ENCODE measurements at regions not wholly inside any gene's neighbourhood (a gene's known extent, or its start where the extent isn't known, plus 50 kb on each side); places are given as distances from the start of the nearest gene placed in this dataset.

GRCh38 chr15:87340370-87340769 lies 916.2 kb downstream of the NTRK3 start:
- no peak for TF ChIP-seq CTCF (IDR thresholded peaks at IDR 0.05)
- no peak for TF ChIP-seq ZFX (IDR thresholded peaks at IDR 0.05; ENCODE audit: borderline replicate concordance)

All from 22Rv1 (cell line).